HG03378 (cell line): ENCODE measurements at regions not wholly inside any gene's neighbourhood (a gene's known extent, or its start where the extent isn't known, plus 50 kb on each side); places are given as distances from the start of the nearest gene placed in this dataset.

Experiments
- ATAC-seq: cut with Tn5 transposase; IDR thresholded peaks from one replicate; pipeline ENCODE4 v1.9.1; 2021; ENCODE audit warnings: mild to moderate bottlenecking, moderate library complexity; ENCODE audit not compliant: unreplicated experiment

- no peak for ATAC-seq
These were observed 451.8 kb downstream of the ADAMTS20 start for GRCh38 chr12:43100231-43100630.

- ATAC-seq: no peak
These were observed 452.3 kb downstream of the ADAMTS20 start for GRCh38 chr12:43099691-43100163.

- ATAC-seq: no peak
These were observed 453.0 kb downstream of the ADAMTS20 start for GRCh38 chr12:43098766-43099550.

GRCh38 chr12:43098071-43098470, 453.9 kb downstream of the ADAMTS20 start:
- no peak for ATAC-seq

- ATAC-seq: no peak
These were observed 454.5 kb downstream of the ADAMTS20 start for GRCh38 chr12:43097471-43097870.

- ATAC-seq: no peak
These were observed 456.2 kb downstream of the ADAMTS20 start for GRCh38 chr12:43095669-43096280.

- no peak for ATAC-seq
These were observed 457.0 kb downstream of the ADAMTS20 start for GRCh38 chr12:43094886-43095575.

GRCh38 chr12:43090981-43091380, 461.0 kb downstream of the ADAMTS20 start:
- ATAC-seq: no peak

GRCh38 chr12:43087195-43088091, 464.6 kb downstream of the ADAMTS20 start:
- ATAC-seq: no peak

- no peak for ATAC-seq
These were observed 472.5 kb downstream of the ADAMTS20 start for GRCh38 chr12:43079476-43079875.

- no peak for ATAC-seq
These were observed 473.0 kb downstream of the ADAMTS20 start for GRCh38 chr12:43078976-43079375.

- ATAC-seq: no peak
These were observed 479.6 kb downstream of the ADAMTS20 start for GRCh38 chr12:43072431-43072830.

GRCh38 chr12:43069768-43070221, 480.2 kb upstream of the PRICKLE1 start:
- no peak for ATAC-seq

GRCh38 chr12:43066471-43066870, 476.9 kb upstream of the PRICKLE1 start:
- no peak for ATAC-seq

GRCh38 chr12:43063650-43064049, 474.1 kb upstream of the PRICKLE1 start:
- no peak for ATAC-seq

- ATAC-seq: no peak
These were observed 472.8 kb upstream of the PRICKLE1 start for GRCh38 chr12:43062201-43062895.

- no peak for ATAC-seq
These were observed 471.2 kb upstream of the PRICKLE1 start for GRCh38 chr12:43060742-43061141.

- ATAC-seq: no peak
These were observed 469.1 kb upstream of the PRICKLE1 start for GRCh38 chr12:43058616-43059015.

- no peak for ATAC-seq
These were observed 468.0 kb upstream of the PRICKLE1 start for GRCh38 chr12:43057566-43057965.

GRCh38 chr12:43054085-43054484, 464.5 kb upstream of the PRICKLE1 start:
- ATAC-seq: no peak
